Left lung (tissue), 4 donors: ENCODE measurements at regions not wholly inside any gene's neighbourhood (a gene's known extent, or its start where the extent isn't known, plus 50 kb on each side); places are given as distances from the start of the nearest gene placed in this dataset.

Experiments used
- ATAC-seq: fragments of 200-7000 bp; cut with Tn5 transposase; one replicate; pipeline ENCODE4 v1.9.1; 2020; ENCODE audit warnings: moderate library complexity
- DNase-seq, 4 donors: peaks; one replicate each; pipeline ENCODE4 v3.0.0-alpha.2; 2013 to 2020
- H3K27ac ChIP-seq, 2 donors: fragments of 200-600 bp; sonication (generic) in 1 of 2; one replicate each; pipeline versions ENCODE4 v1.5.0 to v1.8.0; 2020 to 2021
- H3K27me3 ChIP-seq, 2 donors: fragments of 200-600 bp; sonication (generic) in 1 of 2; one replicate each; pipeline versions ENCODE4 v1.5.0 to v1.8.0; 2020 to 2021
- H3K36me3 ChIP-seq, 2 donors: fragments of 200-600 bp; sonication (generic) in 1 of 2; one replicate each; pipeline versions ENCODE4 v1.5.0 to v1.8.0; 2020 to 2021
- H3K4me1 ChIP-seq, 2 donors: fragments of 200-600 bp; one replicate each; pipeline ENCODE4 v1.8.0; 2021
- H3K4me3 ChIP-seq, 2 donors: fragments of 200-600 bp; sonication (generic) in 1 of 2; one replicate each; pipeline versions ENCODE4 v1.5.0 to v1.8.0; 2020 to 2021; ENCODE audit warnings: mild to moderate bottlenecking in 1 of 2
- H3K9me3 ChIP-seq, 2 donors: fragments of 200-600 bp; sonication (generic) in 1 of 2; one replicate each; pipeline versions ENCODE4 v1.5.0 to v1.8.0; 2020 to 2021
- intact Hi-C, 2 donors: fragments of 100-400 bp; cut with DNase I; formaldehyde crosslinking; loops; one replicate each; pipeline versions ENCODE4 v1.11.2 to v1.14.2; 2022
- TF ChIP-seq, protein P1 (sequence below), 2 donors: fragments of 200-600 bp; sonication (generic) in 1 of 2; IDR thresholded peaks; one replicate each; pipeline versions ENCODE4 v1.5.0 to v1.8.0; 2021; ENCODE audit warnings: antibody characterized with exemption in 2 of 2
- donor health status: DM: no; HTN: yes; CAD: no.
- donor health status: DM: no; HTN: no; CAD: no.

DNA sequence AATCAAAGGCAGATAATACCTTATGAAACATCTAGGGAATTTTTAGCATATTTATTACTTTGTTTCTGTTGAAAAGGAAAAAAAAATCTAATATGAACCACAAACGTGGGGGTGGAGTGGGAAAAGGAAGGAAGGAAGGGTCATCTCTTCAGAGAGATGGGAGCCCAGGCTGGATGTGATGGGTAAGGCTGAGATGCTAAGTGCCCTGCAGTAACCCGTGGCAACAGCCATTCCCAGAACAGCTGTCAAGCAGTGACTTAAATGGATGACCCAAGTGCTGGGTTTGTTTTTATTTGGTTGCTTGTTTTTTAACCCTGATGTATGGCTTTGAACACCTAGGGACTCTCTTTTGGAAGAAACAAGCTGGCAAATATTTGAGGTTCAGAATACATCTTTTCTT lies 50.7 kb upstream of the KLF7 start:
- Histone ChIP-seq H3K27ac (no peak overlapping the region), H3K4me3 (no peak overlapping the region), H3K27me3 (no peaks in the 10 kb centered on the region), H3K36me3 (no peaks in the 10 kb centered on the region), H3K4me1 (no peaks in the 10 kb centered on the region), H3K9me3 (no peaks in the 10 kb centered on the region)
- DNase-seq (no peak), ATAC-seq (no peak)
- intact Hi-C loops = no loop called here
- TF ChIP-seq, protein P1, sequence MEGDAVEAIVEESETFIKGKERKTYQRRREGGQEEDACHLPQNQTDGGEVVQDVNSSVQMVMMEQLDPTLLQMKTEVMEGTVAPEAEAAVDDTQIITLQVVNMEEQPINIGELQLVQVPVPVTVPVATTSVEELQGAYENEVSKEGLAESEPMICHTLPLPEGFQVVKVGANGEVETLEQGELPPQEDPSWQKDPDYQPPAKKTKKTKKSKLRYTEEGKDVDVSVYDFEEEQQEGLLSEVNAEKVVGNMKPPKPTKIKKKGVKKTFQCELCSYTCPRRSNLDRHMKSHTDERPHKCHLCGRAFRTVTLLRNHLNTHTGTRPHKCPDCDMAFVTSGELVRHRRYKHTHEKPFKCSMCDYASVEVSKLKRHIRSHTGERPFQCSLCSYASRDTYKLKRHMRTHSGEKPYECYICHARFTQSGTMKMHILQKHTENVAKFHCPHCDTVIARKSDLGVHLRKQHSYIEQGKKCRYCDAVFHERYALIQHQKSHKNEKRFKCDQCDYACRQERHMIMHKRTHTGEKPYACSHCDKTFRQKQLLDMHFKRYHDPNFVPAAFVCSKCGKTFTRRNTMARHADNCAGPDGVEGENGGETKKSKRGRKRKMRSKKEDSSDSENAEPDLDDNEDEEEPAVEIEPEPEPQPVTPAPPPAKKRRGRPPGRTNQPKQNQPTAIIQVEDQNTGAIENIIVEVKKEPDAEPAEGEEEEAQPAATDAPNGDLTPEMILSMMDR (IDR thresholded peaks at IDR 0.05) = no peak

DNA sequence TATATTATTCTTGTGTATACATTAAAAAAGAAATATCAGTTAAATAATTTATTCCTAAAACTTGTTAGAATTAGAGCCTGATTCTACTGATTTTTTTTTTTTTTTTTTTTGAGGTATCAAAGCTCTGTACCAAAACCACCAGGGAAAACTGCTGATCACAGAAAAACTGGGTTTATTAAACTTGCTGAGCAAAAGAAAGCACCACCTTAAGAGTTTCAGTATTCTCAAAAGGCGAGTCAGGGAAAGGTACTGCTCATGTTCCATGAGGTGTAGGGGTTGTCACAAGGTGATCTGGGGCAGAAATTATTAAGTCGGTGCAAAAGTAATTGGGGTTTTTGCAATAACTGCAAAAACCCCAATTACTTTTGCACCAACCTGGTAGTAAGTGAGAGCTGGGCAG lies 51.7 kb upstream of the KLF7 start:
- intact Hi-C loops = no loop called here
- ATAC-seq (no peak), DNase-seq (no peak)
- no peaks in the 10 kb centered on the region for H3K4me1 ChIP-seq
- no peaks in the 10 kb centered on the region for H3K9me3 ChIP-seq
- H3K27ac ChIP-seq = no peak overlapping the region
- H3K27me3 ChIP-seq = no peaks in the 10 kb centered on the region
- H3K4me3 ChIP-seq = no peak overlapping the region
- TF ChIP-seq, protein P1 (IDR thresholded peaks at IDR 0.05) = no peak
- no peaks in the 10 kb centered on the region for H3K36me3 ChIP-seq

DNA sequence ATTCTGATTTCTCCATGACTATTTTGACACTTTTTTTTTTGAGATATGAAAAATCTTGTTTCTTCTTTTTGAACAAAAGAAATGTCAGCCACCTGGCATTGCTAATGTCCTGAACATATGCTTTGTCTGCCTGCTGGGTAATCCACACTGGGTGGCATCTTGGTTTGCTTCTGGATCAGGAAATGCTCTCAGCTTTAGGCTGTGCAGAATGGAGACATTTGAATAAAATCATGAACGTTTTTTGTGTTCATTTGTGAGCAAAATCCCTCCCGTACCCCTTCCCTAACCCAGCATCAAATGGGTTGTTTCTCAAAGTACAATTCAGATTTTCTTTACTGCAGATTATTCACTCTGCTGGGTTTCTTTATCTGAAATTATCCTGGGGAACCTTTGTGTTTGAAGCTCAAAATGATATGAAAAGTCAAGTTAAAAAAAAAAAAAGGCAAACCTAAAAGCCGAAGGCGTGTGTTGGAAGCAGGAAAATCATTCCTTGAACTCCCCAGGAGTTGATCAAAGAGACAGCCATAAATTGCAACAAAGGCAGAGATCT lies 53.4 kb upstream of the KLF7 start:
- Histone ChIP-seq H3K36me3 (no peaks in the 10 kb centered on the region), H3K27ac (no peak overlapping the region), H3K27me3 (no peaks in the 10 kb centered on the region), H3K9me3 (no peaks in the 10 kb centered on the region), H3K4me3 (no peak overlapping the region), H3K4me1 (no peaks in the 10 kb centered on the region)
- intact Hi-C loops = no loop called here
- DNase-seq (no peak), ATAC-seq (no peak)
- TF ChIP-seq, protein P1 (IDR thresholded peaks at IDR 0.05) = no peak

DNA sequence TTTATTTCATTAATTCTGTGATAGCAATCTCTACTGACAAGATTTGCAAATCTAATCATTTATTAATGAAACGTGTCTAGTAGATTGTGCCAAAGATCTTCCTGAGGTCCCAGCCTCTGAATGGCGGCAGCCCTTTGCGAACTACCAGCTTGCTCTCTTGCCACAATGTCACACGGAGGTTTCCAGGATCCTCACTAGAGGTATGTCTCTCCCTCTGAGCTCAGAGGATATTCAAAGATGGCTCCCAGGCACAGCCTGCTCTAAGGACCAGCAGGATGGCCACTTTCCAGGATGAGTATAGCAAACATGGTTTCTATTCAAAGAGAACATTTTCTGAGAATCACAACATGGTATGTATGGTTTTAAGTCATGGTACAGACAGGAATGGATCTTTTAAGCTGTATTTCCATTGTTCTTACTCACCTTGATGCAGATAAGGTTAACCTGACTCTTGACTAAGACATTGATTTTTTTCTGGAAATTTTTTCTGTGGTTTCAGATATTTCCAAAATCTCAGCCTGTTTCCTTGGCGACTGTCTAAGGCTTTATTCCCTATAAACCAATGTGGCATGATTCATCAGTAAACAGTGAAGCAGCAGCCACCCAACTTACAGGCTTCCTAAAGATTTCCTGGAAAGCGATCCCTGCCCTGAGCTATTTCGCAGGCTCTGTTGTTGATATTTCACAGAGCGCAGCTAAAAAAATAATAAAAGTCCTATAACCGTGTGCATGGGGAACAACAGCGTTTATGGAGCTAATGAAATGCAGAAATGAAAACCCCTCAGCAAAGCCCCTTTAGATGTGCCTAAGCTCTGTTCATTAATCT lies 54.1 kb upstream of the KLF7 start:
- Histone ChIP-seq H3K27ac (no peak overlapping the region), H3K9me3 (no peaks in the 10 kb centered on the region), H3K27me3 (no peaks in the 10 kb centered on the region), H3K4me3 (no peak overlapping the region), H3K36me3 (no peaks in the 10 kb centered on the region), H3K4me1 (peaks cover 0 to 7% of the 10 kb centered on the region in 2 donors)
- TF ChIP-seq, protein P1 (IDR thresholded peaks at IDR 0.05) = no peak
- intact Hi-C loops = no loop called here
- ATAC-seq (no peak), DNase-seq (no peak)

DNA sequence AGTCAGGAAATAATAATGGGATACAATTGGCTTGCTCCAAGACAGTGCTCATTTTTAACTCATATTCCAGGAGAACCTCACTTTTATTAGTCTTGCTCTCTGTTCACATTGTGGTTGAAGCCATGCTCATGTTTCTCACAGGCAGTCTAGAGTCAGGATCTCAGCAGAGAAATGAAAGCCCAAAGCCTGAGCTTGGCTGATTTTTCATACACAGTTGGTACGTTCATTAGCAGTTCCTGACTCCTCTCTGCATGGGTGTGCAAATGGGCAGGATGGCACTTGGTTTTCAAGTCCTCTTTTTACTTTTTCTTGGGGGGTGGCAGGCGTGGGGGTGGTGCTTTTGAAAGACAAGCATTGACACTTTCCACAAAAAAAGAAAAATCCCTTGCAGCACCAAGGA lies 56.0 kb upstream of the KLF7 start:
- no peaks in the 10 kb centered on the region for H3K36me3 ChIP-seq
- intact Hi-C loops = no loop called here
- no peak overlapping the region for H3K27ac ChIP-seq
- peaks cover 0 to 23% of the 10 kb centered on the region in 2 donors for H3K4me1 ChIP-seq
- TF ChIP-seq, protein P1 (IDR thresholded peaks at IDR 0.05) = no peak
- no peaks in the 10 kb centered on the region for H3K27me3 ChIP-seq
- no peak for ATAC-seq
- DNase-seq = no peak
- no peaks in the 10 kb centered on the region for H3K9me3 ChIP-seq
- no peak overlapping the region for H3K4me3 ChIP-seq
